HEK293T (cell line): ENCODE measurements at regions not wholly inside any gene's neighbourhood (a gene's known extent, or its start where the extent isn't known, plus 50 kb on each side); places are given as distances from the start of the nearest gene placed in this dataset.

Source experiments
- CTCF ChIA-PET: fragments of 350-600 bp; formaldehyde crosslinking; extraction: SDS; loops from one replicate; lab custom pipeline; 2021; ENCODE audit warnings: antibody characterized with exemption, inconsistent platforms; lab: Yijun Ruan, JAX
- POLR2A ChIA-PET: fragments of 350-600 bp; formaldehyde crosslinking; extraction: SDS; loops from one replicate; lab custom pipeline; 2020; ENCODE audit warnings: antibody characterized with exemption, inconsistent platforms; lab: Yijun Ruan, JAX
- DNase-seq: peaks from one replicate; pipeline ENCODE4 v3.0.0; 2012; ENCODE audit warnings: mixed read lengths; ENCODE audit errors: extremely low spot score
- ARNT ChIP-seq: fragments of 450-650 bp; IDR thresholded peaks from 2 replicates; pipeline ENCODE4 v1.6.1; 2017; ENCODE audit warnings: mild to moderate bottlenecking
- BHLHE40 ChIP-seq: fragments of 450-650 bp; IDR thresholded peaks from 2 replicates; pipeline ENCODE4 v1.6.1; 2016; ENCODE audit warnings: mild to moderate bottlenecking, moderate library complexity, borderline replicate concordance
- CTBP1 ChIP-seq: fragments of 450-650 bp; IDR thresholded peaks from 2 replicates; pipeline ENCODE4 v1.6.1; 2016; ENCODE audit warnings: borderline replicate concordance
- ELF4 ChIP-seq: fragments of 450-650 bp; IDR thresholded peaks from 2 replicates; pipeline ENCODE4 v1.6.1; 2017; ENCODE audit warnings: antibody characterized with exemption
- FOXA1 ChIP-seq: fragments of 450-650 bp; IDR thresholded peaks from 2 replicates; pipeline ENCODE4 v1.6.1; 2016; ENCODE audit warnings: mild to moderate bottlenecking
- FOXK2 ChIP-seq: fragments of 450-650 bp; IDR thresholded peaks from 2 replicates; pipeline ENCODE4 v1.6.1; 2016; ENCODE audit warnings: mild to moderate bottlenecking
- FOXM1 ChIP-seq: fragments of 450-650 bp; IDR thresholded peaks from 2 replicates; pipeline ENCODE4 v1.6.1; 2017; ENCODE audit warnings: mild to moderate bottlenecking, borderline replicate concordance
- HDGF ChIP-seq: fragments of 450-650 bp; IDR thresholded peaks from 2 replicates; pipeline ENCODE4 v1.6.1; 2017; ENCODE audit warnings: antibody characterized with exemption, borderline replicate concordance
- L3MBTL2 ChIP-seq: fragments of 450-650 bp; conservative IDR thresholded peaks from 2 replicates; pipeline ENCODE4 v1.6.1; 2016; ENCODE audit warnings: mild to moderate bottlenecking
- LEF1 ChIP-seq: fragments of 450-650 bp; IDR thresholded peaks from 2 replicates; pipeline ENCODE4 v1.6.1; 2017; ENCODE audit warnings: mild to moderate bottlenecking, borderline replicate concordance
- NFRKB ChIP-seq: fragments of 450-650 bp; IDR thresholded peaks from 2 replicates; pipeline ENCODE4 v1.6.1; 2016; ENCODE audit warnings: mild to moderate bottlenecking, moderate library complexity
- PKNOX1 ChIP-seq: fragments of 450-650 bp; IDR thresholded peaks from 2 replicates; pipeline ENCODE4 v1.6.1; 2016
- SP1 ChIP-seq: fragments of 450-650 bp; IDR thresholded peaks from 2 replicates; pipeline ENCODE4 v1.6.1; 2017
- SUZ12 ChIP-seq: fragments of 450-650 bp; IDR thresholded peaks from 2 replicates; pipeline ENCODE4 v1.6.1; 2016; ENCODE audit warnings: mild to moderate bottlenecking
- TARDBP ChIP-seq: fragments of 450-650 bp; IDR thresholded peaks from 2 replicates; pipeline ENCODE4 v1.6.1; 2016
- ZNF384 ChIP-seq: fragments of 450-650 bp; IDR thresholded peaks from 2 replicates; pipeline ENCODE4 v1.6.1; 2016

DNA sequence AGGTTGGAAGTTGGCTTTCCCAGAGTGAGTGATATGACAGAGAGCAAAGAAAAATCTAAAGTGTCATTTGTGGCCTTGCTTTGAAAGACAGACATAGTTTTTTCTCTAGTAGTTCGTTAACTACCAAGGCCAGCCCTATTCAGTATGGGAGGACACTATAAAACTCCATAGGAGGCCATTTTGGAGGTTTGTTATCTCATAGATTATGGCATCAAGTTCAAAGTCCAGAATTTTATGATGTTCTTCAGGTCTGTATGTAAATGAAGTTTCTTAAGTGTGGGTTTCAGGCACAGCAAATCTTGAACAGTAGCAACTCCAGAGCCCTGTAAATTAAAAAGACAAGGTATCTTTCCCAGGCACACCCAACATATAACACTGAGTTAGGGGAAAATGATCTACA is 437.1 kb downstream of the PLPP3 start:
- POLR2A ChIA-PET: no interaction called here
- no peak for DNase-seq
- CTCF ChIA-PET: no interaction called here
- TF ChIP-seq ELF4: no peak
- TF ChIP-seq L3MBTL2: no peak
- TF ChIP-seq FOXK2: no peak
- TF ChIP-seq CTBP1: no peak
- TF ChIP-seq TARDBP: no peak
- TF ChIP-seq HDGF: no peak
- no peak for TF ChIP-seq ZNF384
- no peak for TF ChIP-seq SP1
- no peak for TF ChIP-seq PKNOX1
- TF ChIP-seq NFRKB: no peak

GRCh38 chr1:56139836-56140235 is 439.5 kb downstream of the PLPP3 start:
- ChIA-PET POLR2A (no interaction called here), CTCF (no interaction called here)
- DNase-seq: no peak
- TF ChIP-seq TARDBP (no peak), ARNT (no peak), ZNF384 (no peak), L3MBTL2 (no peak), FOXA1 (no peak), SP1 (no peak), CTBP1 (no peak), ELF4 (no peak), HDGF (no peak), BHLHE40 (no peak), FOXK2 (no peak)

DNA sequence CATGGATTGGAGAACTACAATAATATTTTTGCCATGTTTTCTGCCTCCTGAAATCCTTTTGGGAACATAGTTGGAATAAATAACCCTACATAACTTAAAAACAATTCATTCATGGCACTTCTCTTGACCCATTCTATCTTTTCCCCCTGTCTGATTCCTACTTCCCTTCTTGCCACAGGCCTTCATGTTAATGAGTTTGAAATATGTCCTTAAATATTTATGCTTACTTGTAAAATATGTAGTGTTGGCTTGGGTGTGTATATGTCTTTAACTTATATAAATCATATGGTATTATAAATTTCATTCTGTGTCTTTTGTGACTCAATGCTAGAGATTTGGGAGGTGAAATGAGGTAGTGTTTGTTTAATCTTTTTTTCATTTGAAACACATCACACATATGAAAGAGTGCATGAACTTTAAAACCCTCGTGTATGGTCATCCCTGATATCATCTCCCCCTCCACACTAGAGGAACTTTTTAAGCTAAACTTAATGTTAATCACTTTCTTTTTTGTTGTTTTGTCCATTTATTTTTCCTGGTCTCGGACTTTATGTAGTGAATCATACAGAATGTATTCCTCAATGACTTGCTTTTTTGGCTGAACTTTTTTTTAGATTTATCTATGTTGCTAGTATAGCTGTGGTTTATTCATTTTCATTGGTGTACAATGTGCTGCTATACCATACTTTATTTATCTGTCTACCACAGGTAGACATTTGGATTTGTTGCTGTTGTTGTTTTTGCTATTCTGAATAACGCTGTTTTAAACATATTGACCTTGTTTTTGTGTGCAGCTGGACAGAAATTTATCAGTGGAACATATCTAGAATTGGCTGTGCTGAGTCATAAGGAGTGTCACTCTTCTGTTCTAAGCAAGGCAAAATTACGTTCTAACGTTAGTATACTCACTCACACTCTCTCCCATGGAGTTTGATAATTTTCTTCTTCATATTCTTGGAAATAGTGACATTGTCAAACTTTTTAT is 441.6 kb downstream of the PLPP3 start:
- CTCF ChIA-PET: no interaction called here
- no peak for TF ChIP-seq TARDBP
- TF ChIP-seq ARNT: no peak
- no peak for TF ChIP-seq FOXK2
- TF ChIP-seq LEF1: no peak
- no peak for TF ChIP-seq ZNF384
- TF ChIP-seq NFRKB: no peak
- no peak for TF ChIP-seq PKNOX1
- no peak for TF ChIP-seq HDGF
- no peak for TF ChIP-seq CTBP1
- TF ChIP-seq L3MBTL2: no peak
- TF ChIP-seq ELF4: no peak
- TF ChIP-seq FOXM1: no peak
- TF ChIP-seq BHLHE40: no peak
- no peak for TF ChIP-seq FOXA1
- no peak for TF ChIP-seq SP1
- POLR2A ChIA-PET: no interaction called here

GRCh38 chr1:56137090-56137489 is 442.3 kb downstream of the PLPP3 start:
- POLR2A ChIA-PET: no interaction called here
- DNase-seq: no peak
- CTCF ChIA-PET: no interaction called here
- TF ChIP-seq ARNT (no peak), CTBP1 (no peak), L3MBTL2 (no peak), ZNF384 (no peak), PKNOX1 (no peak), HDGF (no peak), FOXK2 (no peak), TARDBP (no peak), NFRKB (no peak), SUZ12 (no peak), BHLHE40 (no peak), SP1 (no peak), FOXA1 (no peak), LEF1 (no peak), FOXM1 (no peak), ELF4 (no peak)

More for the DNA sequence above, 441.6 kb downstream of the PLPP3 start:
- no peak for DNase-seq

DNA sequence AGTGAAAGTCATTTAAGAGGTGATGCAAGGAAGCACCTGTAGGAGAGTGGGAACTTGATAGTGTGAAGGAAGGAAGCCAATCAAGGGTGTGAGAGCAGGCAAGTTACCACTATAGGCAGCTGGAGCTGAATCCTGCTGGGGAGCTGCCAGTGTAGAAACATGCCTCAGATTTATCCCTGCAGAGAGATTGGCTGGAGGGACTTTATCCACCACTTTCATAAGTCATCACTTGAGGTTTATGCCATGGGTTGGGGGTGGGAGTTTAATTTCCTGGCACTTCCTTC is 443.6 kb downstream of the PLPP3 start:
- CTCF ChIA-PET: no interaction called here
- TF ChIP-seq ZNF384 (no peak), BHLHE40 (no peak), FOXA1 (no peak)
- POLR2A ChIA-PET: interaction anchor here (0.8 kb wide), 1 partner anchor 20 kb away, joined by 3 read pairs; no protein-coding TSS in a partner anchor
- DNase-seq: no peak

- CTCF ChIA-PET: no interaction called here
- POLR2A ChIA-PET: interaction anchor here (0.8 kb wide), 1 partner anchor 19 kb away, joined by 3 read pairs; no protein-coding TSS in a partner anchor
- DNase-seq: no peak
- TF ChIP-seq SUZ12 (no peak), ARNT (no peak), SP1 (no peak), FOXK2 (no peak), TARDBP (no peak), FOXM1 (no peak), HDGF (no peak), ZNF384 (no peak), BHLHE40 (no peak), PKNOX1 (no peak), LEF1 (no peak), CTBP1 (no peak), NFRKB (no peak), L3MBTL2 (no peak), ELF4 (no peak), FOXA1 (no peak)
Measured at GRCh38 chr1:56135069-56135863, 444.1 kb downstream of the PLPP3 start.
